ENCODE measurements at regions not wholly inside any gene's neighbourhood (a gene's known extent, or its start where the extent isn't known, plus 50 kb on each side); places are given as distances from the start of the nearest gene placed in this dataset.
A peak's percentile ranks its signal among the peaks of the same experiment; 100 is the strongest.

- Histone ChIP-seq H3K27me3 (ENCODE audit: low read length) (no peaks in the 10 kb centered on the region), H3K9ac (ENCODE audit: low read length) (no peak overlapping the region), H3K36me3 (ENCODE audit: low read depth, low read length) (no peaks in the 10 kb centered on the region), H3K4me3 (ENCODE audit: low read length) (no peak overlapping the region), H3K79me2 (ENCODE audit: low read length) (no peaks in the 10 kb centered on the region), H3K9me2 (replicated peaks; ENCODE audit: low read length) (no peaks in the 10 kb centered on the region), H3K27ac (ENCODE audit: low read length) (no peak overlapping the region), H2AFZ (ENCODE audit: low read length) (no peak overlapping the region), H4K20me1 (ENCODE audit: low read length) (no peaks in the 10 kb centered on the region), H3K9me3 (ENCODE audit: low read length) (no peaks in the 10 kb centered on the region), H3K4me2 (ENCODE audit: low read length) (no peak overlapping the region), H3F3A (ENCODE audit: low read length, unreplicated experiment) (no peaks in the 10 kb centered on the region), H3K4me1 (ENCODE audit: insufficient read depth, low read length) (no peaks in the 10 kb centered on the region)
- DNase-seq (peak; percentile 48), ATAC-seq (no peak)
- no TSS peak for BruUV-seq (replicated peaks)
- TF ChIP-seq, protein P1, sequence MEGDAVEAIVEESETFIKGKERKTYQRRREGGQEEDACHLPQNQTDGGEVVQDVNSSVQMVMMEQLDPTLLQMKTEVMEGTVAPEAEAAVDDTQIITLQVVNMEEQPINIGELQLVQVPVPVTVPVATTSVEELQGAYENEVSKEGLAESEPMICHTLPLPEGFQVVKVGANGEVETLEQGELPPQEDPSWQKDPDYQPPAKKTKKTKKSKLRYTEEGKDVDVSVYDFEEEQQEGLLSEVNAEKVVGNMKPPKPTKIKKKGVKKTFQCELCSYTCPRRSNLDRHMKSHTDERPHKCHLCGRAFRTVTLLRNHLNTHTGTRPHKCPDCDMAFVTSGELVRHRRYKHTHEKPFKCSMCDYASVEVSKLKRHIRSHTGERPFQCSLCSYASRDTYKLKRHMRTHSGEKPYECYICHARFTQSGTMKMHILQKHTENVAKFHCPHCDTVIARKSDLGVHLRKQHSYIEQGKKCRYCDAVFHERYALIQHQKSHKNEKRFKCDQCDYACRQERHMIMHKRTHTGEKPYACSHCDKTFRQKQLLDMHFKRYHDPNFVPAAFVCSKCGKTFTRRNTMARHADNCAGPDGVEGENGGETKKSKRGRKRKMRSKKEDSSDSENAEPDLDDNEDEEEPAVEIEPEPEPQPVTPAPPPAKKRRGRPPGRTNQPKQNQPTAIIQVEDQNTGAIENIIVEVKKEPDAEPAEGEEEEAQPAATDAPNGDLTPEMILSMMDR (conservative IDR thresholded peaks at IDR 0.05; ENCODE audit: low read depth, low read length): peak; percentile 75
- TF ChIP-seq EZH2phosphoT487 (IDR thresholded peaks at IDR 0.05; ENCODE audit: borderline replicate concordance, low read length): no peak
- no peak for TF ChIP-seq EZH2 (IDR thresholded peaks at IDR 0.05; ENCODE audit: low read length, unreplicated experiment)
- intact Hi-C loops (cut with micrococcal nuclease): loop anchor here (5.0 kb wide), 1 partner anchor 1416 kb away; no protein-coding TSS in a partner anchor
- ChIA-PET POLR2A (ENCODE audit: unreplicated experiment) (no interaction called here), CTCF (no interaction called here)
These were observed 927.0 kb upstream of the CRIM1 start for GRCh38 chr2:35428548-35428947.

DNA sequence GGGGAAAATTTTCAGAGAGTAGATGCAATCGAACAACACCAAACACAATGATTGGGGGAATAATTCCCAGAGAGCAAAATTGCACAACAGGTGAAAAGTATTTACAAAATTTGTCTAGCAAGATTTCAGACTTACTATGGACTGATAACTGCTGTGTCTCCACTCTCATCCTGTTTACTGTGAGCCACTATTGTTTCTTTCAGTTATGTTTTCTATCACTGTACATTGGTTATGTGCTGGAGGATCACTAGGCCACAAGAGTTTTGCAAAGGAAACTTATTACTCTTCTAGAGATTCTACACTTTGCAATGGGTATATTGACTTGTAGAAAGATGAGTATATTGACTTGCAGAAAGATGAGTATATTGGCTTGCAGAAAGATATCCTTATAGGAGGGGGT lies 934.1 kb upstream of the CRIM1 start:
- POLR2A ChIA-PET (ENCODE audit: unreplicated experiment): no interaction called here
- no peaks in the 10 kb centered on the region for H3K9me3 ChIP-seq (ENCODE audit: low read length)
- CTCF ChIA-PET: no interaction called here

GRCh38 chr2:35417293-35417692 lies 938.3 kb upstream of the CRIM1 start:
- no peak for ATAC-seq
- POLR2A ChIA-PET (ENCODE audit: unreplicated experiment): no interaction called here

More for the DNA sequence above, 934.1 kb upstream of the CRIM1 start:
- TF ChIP-seq, protein P1 (conservative IDR thresholded peaks at IDR 0.05; ENCODE audit: low read depth, low read length): no peak
- TF ChIP-seq EZH2 (IDR thresholded peaks at IDR 0.05; ENCODE audit: low read length, unreplicated experiment) (no peak), EZH2phosphoT487 (IDR thresholded peaks at IDR 0.05; ENCODE audit: borderline replicate concordance, low read length) (no peak)
- Histone ChIP-seq H3K4me2 (ENCODE audit: low read length) (no peak overlapping the region), H3K27me3 (ENCODE audit: low read length) (no peaks in the 10 kb centered on the region), H2AFZ (ENCODE audit: low read length) (no peak overlapping the region), H3K79me2 (ENCODE audit: low read length) (no peaks in the 10 kb centered on the region), H3K4me1 (ENCODE audit: insufficient read depth, low read length) (no peaks in the 10 kb centered on the region), H4K20me1 (ENCODE audit: low read length) (no peaks in the 10 kb centered on the region), H3K9ac (ENCODE audit: low read length) (no peak overlapping the region), H3K4me3 (ENCODE audit: low read length) (no peak overlapping the region), H3F3A (ENCODE audit: low read length, unreplicated experiment) (no peaks in the 10 kb centered on the region), H3K27ac (ENCODE audit: low read length) (no peak overlapping the region), H3K36me3 (ENCODE audit: low read depth, low read length) (no peaks in the 10 kb centered on the region), H3K9me2 (replicated peaks; ENCODE audit: low read length) (no peaks in the 10 kb centered on the region)
- DNase-seq (no peak), ATAC-seq (no peak)
- intact Hi-C loops (cut with micrococcal nuclease): no loop called here
- no TSS peak for BruUV-seq (replicated peaks)

More at GRCh38 chr2:35417293-35417692, 938.3 kb upstream of the CRIM1 start:
- TF ChIP-seq, protein P1 (conservative IDR thresholded peaks at IDR 0.05; ENCODE audit: low read depth, low read length): no peak
- TF ChIP-seq EZH2 (IDR thresholded peaks at IDR 0.05; ENCODE audit: low read length, unreplicated experiment) (no peak), EZH2phosphoT487 (IDR thresholded peaks at IDR 0.05; ENCODE audit: borderline replicate concordance, low read length) (no peak)
- Histone ChIP-seq H3K27me3 (ENCODE audit: low read length) (no peaks in the 10 kb centered on the region), H3F3A (ENCODE audit: low read length, unreplicated experiment) (no peaks in the 10 kb centered on the region), H3K36me3 (ENCODE audit: low read depth, low read length) (no peaks in the 10 kb centered on the region), H3K4me1 (ENCODE audit: insufficient read depth, low read length) (no peaks in the 10 kb centered on the region), H3K4me2 (ENCODE audit: low read length) (no peak overlapping the region), H3K79me2 (ENCODE audit: low read length) (no peaks in the 10 kb centered on the region), H3K27ac (ENCODE audit: low read length) (no peak overlapping the region), H4K20me1 (ENCODE audit: low read length) (no peaks in the 10 kb centered on the region), H2AFZ (ENCODE audit: low read length) (no peak overlapping the region), H3K9ac (ENCODE audit: low read length) (no peak overlapping the region), H3K9me2 (replicated peaks; ENCODE audit: low read length) (no peaks in the 10 kb centered on the region), H3K9me3 (ENCODE audit: low read length) (no peaks in the 10 kb centered on the region), H3K4me3 (ENCODE audit: low read length) (no peak overlapping the region)
- CTCF ChIA-PET: no interaction called here
- no TSS peak for BruUV-seq (replicated peaks)
- no peak for DNase-seq
- intact Hi-C loops (cut with micrococcal nuclease): no loop called here
